Neural cell (in vitro differentiated cells): ENCODE measurements at regions not wholly inside any gene's neighbourhood (a gene's known extent, or its start where the extent isn't known, plus 50 kb on each side); places are given as distances from the start of the nearest gene placed in this dataset.

Experiments used
- H2AFZ ChIP-seq: fragments of 200-600, 300-800 bp; sonication (generic), shearing (Covaris generic); 2 replicates; pipeline ENCODE4 v1.6.0; 2014; ENCODE audit warnings: low read depth, mild to moderate bottlenecking, antibody characterized with exemption, low read length, moderate library complexity
- H3F3A ChIP-seq: fragments of 200-600 bp; shearing (Covaris generic); 2 replicates; pipeline ENCODE4 v1.6.1; 2016; ENCODE audit warnings: mild to moderate bottlenecking, moderate library complexity, mixed read lengths, antibody characterized with exemption, low read length; ENCODE audit not compliant: insufficient read depth, poor library complexity, severe bottlenecking
- H3K27ac ChIP-seq: fragments of 200-600, 300-800 bp; sonication (generic), shearing (Covaris generic); 2 replicates; pipeline ENCODE4 v1.5.1; 2014; ENCODE audit warnings: mild to moderate bottlenecking, low read length, moderate library complexity
- H3K27me3 ChIP-seq: fragments of 300-800, 200-600 bp; sonication (generic), shearing (Covaris generic); 2 replicates; pipeline ENCODE4 v1.6.0; 2014; ENCODE audit warnings: mild to moderate bottlenecking, low read depth, low read length, moderate library complexity; ENCODE audit not compliant: insufficient read depth
- H3K36me3 ChIP-seq: fragments of 300-800, 200-600 bp; sonication (generic), shearing (Covaris generic); 2 replicates; pipeline ENCODE4 v1.5.1; 2014; ENCODE audit warnings: mild to moderate bottlenecking, antibody characterized with exemption, low read length, moderate library complexity; ENCODE audit not compliant: insufficient read depth
- H3K4me2 ChIP-seq: fragments of 300-800, 200-600 bp; sonication (generic), shearing (Covaris generic); 2 replicates; pipeline ENCODE4 v1.6.0; 2014; ENCODE audit warnings: mild to moderate bottlenecking, low read length
- H3K4me3 ChIP-seq: fragments of 300-800, 200-600 bp; sonication (generic), shearing (Covaris generic); 2 replicates; pipeline ENCODE4 v1.5.1; 2014; ENCODE audit warnings: mild to moderate bottlenecking, low read length, moderate library complexity
- H3K79me2 ChIP-seq: fragments of 200-600 bp; shearing (Covaris generic); replicated peaks from 2 replicates; pipeline ENCODE4 v1.6.0; 2014; ENCODE audit warnings: mild to moderate bottlenecking, low read length, moderate library complexity; ENCODE audit not compliant: insufficient read depth
- H3K9ac ChIP-seq: fragments of 300-800, 200-600 bp; sonication (generic), shearing (Covaris generic); 2 replicates; pipeline ENCODE4 v1.6.1; 2016; ENCODE audit warnings: mild to moderate bottlenecking, low read length, mixed read lengths
- H3K9me2 ChIP-seq: fragments of 200-600 bp; shearing (Covaris generic); 2 replicates; pipeline ENCODE4 v1.6.1; 2016; ENCODE audit warnings: mild to moderate bottlenecking, low read length, mixed read lengths; ENCODE audit not compliant: insufficient read depth
- H3K9me3 ChIP-seq: fragments of 200-600, 300-800 bp; sonication (generic), shearing (Covaris generic); 2 replicates; pipeline ENCODE4 v1.6.1; 2016; ENCODE audit warnings: mild to moderate bottlenecking, mixed run types, low read length, moderate library complexity, mixed read lengths
- H4K20me1 ChIP-seq: fragments of 200-600 bp; shearing (Covaris generic); 2 replicates; pipeline ENCODE4 v1.6.1; 2016; ENCODE audit warnings: mild to moderate bottlenecking, mixed run types; ENCODE audit not compliant: insufficient read depth
- EP300 ChIP-seq: fragments of 450-650 bp; conservative IDR thresholded peaks from 2 replicates; pipeline ENCODE4 v1.6.1; 2014; ENCODE audit warnings: antibody characterized with exemption, mild to moderate bottlenecking, moderate library complexity; ENCODE audit not compliant: poor library complexity, severe bottlenecking
- EZH2 ChIP-seq: fragments of 200-600, 300-800 bp; shearing (Covaris generic), sonication (generic); IDR thresholded peaks from 2 replicates; pipeline ENCODE4 v1.6.1; 2014; ENCODE audit warnings: antibody characterized with exemption, low read length, borderline replicate concordance, mild to moderate bottlenecking; ENCODE audit not compliant: insufficient read depth, poor library complexity, severe bottlenecking
- MXI1 ChIP-seq: fragments of 450-650 bp; conservative IDR thresholded peaks from 2 replicates; pipeline ENCODE4 v1.6.1; 2014; ENCODE audit warnings: antibody characterized with exemption, mild to moderate bottlenecking; ENCODE audit not compliant: poor library complexity, severe bottlenecking
- POLR2AphosphoS5 ChIP-seq: IDR thresholded peaks from 2 replicates; pipeline ENCODE4 v1.6.1; 2012
- RAD21 ChIP-seq: fragments of 450-650 bp; conservative IDR thresholded peaks from 2 replicates; pipeline ENCODE4 v1.6.1; 2014; ENCODE audit warnings: antibody characterized with exemption, mild to moderate bottlenecking, moderate library complexity
- SMC3 ChIP-seq: fragments of 450-650 bp; conservative IDR thresholded peaks from 2 replicates; pipeline ENCODE4 v1.6.1; 2014; ENCODE audit warnings: antibody characterized with exemption, mild to moderate bottlenecking, moderate library complexity; ENCODE audit not compliant: poor library complexity
- TAF1 ChIP-seq: IDR thresholded peaks from 2 replicates; pipeline ENCODE4 v1.6.1; 2012; ENCODE audit warnings: low read depth
- TF ChIP-seq, protein P1 (sequence below): IDR thresholded peaks from 2 replicates; pipeline ENCODE4 v1.6.1; 2012; ENCODE audit warnings: borderline replicate concordance
- TF ChIP-seq, protein P2 (sequence below): fragments of 450-650 bp; IDR thresholded peaks from 2 replicates; pipeline ENCODE4 v1.5.1; 2014; ENCODE audit warnings: antibody characterized with exemption, mild to moderate bottlenecking, moderate library complexity; ENCODE audit not compliant: poor library complexity, severe bottlenecking

DNA sequence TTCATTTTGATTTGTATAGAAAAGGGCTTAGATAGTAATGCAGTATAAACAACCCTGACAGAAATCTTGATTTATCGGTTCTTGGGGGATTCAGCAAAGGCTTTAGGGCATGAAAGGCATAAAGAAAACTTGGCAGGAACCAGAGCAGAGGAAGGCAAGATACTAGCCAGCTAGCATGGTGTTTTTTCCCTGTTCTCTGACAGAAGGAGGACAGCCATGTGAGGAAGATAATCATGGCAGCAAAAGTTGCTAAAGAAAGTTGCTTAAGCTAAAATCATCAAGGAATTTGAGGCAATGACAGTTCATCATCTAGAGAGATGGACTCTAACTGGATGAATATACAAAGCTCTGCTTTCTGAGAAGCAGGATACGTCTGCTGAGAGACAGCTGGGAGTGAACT, 294.1 kb downstream of the KCNRG start (continued):
- no peak for TF ChIP-seq MXI1

DNA sequence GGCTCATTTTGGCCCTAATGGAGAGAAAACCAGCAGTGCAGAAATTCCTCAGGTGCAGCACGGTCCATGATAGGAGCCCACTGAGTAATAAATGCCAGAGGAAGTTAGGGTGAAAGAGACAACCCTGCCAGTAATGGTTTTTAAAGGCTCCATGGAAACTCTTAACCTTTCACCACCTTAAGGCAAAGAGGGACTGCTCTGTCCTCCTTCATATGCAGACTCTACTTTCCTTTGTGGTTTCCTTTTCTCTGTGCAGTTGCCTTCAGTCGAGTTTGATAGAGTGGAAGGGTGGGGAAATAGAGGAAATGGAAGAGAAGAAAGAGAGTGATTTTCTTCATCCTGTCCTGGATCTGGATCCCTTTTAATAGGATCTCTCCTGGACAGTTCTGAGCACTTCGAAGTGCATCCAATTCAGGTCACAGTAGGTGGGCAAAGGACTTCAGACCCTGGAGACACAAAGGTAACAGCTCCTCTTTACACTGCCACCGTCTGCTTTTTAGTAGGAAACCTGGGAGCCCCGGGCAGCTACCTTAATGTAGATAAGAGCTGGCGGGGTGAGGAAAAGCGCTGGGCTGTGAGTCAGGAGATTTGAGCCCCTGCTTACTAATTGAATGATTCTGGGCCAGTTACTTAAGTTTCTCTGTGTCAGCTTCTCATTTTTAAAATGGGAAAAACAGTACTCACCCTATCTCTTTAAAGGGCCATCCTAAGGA, 294.8 kb downstream of the KCNRG start:
- no peaks in the 10 kb centered on the region for H4K20me1 ChIP-seq
- H3F3A ChIP-seq = no peaks in the 10 kb centered on the region
- H3K36me3 ChIP-seq = no peaks in the 10 kb centered on the region
- no peaks in the 10 kb centered on the region for H3K9me3 ChIP-seq
- no peaks in the 10 kb centered on the region for H3K27me3 ChIP-seq
- H2AFZ ChIP-seq = no peak overlapping the region
- no peaks in the 10 kb centered on the region for H3K9me2 ChIP-seq
- no peak overlapping the region for H3K4me3 ChIP-seq
- H3K9ac ChIP-seq = no peak overlapping the region
- no peak overlapping the region for H3K27ac ChIP-seq
- H3K4me2 ChIP-seq = no peak overlapping the region
- TF ChIP-seq, protein P1, sequence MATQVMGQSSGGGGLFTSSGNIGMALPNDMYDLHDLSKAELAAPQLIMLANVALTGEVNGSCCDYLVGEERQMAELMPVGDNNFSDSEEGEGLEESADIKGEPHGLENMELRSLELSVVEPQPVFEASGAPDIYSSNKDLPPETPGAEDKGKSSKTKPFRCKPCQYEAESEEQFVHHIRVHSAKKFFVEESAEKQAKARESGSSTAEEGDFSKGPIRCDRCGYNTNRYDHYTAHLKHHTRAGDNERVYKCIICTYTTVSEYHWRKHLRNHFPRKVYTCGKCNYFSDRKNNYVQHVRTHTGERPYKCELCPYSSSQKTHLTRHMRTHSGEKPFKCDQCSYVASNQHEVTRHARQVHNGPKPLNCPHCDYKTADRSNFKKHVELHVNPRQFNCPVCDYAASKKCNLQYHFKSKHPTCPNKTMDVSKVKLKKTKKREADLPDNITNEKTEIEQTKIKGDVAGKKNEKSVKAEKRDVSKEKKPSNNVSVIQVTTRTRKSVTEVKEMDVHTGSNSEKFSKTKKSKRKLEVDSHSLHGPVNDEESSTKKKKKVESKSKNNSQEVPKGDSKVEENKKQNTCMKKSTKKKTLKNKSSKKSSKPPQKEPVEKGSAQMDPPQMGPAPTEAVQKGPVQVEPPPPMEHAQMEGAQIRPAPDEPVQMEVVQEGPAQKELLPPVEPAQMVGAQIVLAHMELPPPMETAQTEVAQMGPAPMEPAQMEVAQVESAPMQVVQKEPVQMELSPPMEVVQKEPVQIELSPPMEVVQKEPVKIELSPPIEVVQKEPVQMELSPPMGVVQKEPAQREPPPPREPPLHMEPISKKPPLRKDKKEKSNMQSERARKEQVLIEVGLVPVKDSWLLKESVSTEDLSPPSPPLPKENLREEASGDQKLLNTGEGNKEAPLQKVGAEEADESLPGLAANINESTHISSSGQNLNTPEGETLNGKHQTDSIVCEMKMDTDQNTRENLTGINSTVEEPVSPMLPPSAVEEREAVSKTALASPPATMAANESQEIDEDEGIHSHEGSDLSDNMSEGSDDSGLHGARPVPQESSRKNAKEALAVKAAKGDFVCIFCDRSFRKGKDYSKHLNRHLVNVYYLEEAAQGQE = no peak
- no peak for TF ChIP-seq EP300
- no peak for TF ChIP-seq MXI1
- no peak for TF ChIP-seq EZH2
- no peak for TF ChIP-seq POLR2AphosphoS5
- TF ChIP-seq RAD21 = no peak
- TF ChIP-seq TAF1 = no peak
- TF ChIP-seq, protein P2, sequence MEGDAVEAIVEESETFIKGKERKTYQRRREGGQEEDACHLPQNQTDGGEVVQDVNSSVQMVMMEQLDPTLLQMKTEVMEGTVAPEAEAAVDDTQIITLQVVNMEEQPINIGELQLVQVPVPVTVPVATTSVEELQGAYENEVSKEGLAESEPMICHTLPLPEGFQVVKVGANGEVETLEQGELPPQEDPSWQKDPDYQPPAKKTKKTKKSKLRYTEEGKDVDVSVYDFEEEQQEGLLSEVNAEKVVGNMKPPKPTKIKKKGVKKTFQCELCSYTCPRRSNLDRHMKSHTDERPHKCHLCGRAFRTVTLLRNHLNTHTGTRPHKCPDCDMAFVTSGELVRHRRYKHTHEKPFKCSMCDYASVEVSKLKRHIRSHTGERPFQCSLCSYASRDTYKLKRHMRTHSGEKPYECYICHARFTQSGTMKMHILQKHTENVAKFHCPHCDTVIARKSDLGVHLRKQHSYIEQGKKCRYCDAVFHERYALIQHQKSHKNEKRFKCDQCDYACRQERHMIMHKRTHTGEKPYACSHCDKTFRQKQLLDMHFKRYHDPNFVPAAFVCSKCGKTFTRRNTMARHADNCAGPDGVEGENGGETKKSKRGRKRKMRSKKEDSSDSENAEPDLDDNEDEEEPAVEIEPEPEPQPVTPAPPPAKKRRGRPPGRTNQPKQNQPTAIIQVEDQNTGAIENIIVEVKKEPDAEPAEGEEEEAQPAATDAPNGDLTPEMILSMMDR = no peak
- no peak for TF ChIP-seq SMC3
- H3K79me2 ChIP-seq = no peaks in the 10 kb centered on the region

DNA sequence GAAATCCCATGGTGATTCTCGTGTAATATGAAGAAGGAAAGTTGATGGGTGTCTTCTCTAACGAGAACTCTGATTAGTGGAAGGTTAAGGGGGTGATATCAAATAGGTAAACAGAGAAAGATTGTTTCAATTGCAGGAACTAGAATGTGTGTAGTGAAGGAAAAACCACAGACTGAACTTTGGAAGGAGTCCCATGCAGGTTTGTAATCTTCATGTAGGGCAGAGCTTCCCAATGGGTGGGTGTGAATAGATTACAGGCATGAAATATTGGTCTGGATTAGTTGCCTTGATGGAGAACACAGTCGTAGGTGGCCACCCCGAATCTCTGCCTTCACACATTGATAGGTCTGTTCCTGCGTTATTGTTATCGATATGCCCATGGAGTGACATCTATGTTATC, 295.5 kb downstream of the KCNRG start:
- TF ChIP-seq, protein P2 = no peak
- no peak for TF ChIP-seq RAD21
- no peak for TF ChIP-seq EZH2
- TF ChIP-seq, protein P1 = no peak
- no peak for TF ChIP-seq MXI1
- no peaks in the 10 kb centered on the region for H3K27me3 ChIP-seq
- no peak overlapping the region for H3K4me2 ChIP-seq
- no peaks in the 10 kb centered on the region for H3K36me3 ChIP-seq
- no peak overlapping the region for H3K4me3 ChIP-seq
- H2AFZ ChIP-seq = no peak overlapping the region
- no peaks in the 10 kb centered on the region for H3F3A ChIP-seq
- H3K9me3 ChIP-seq = no peaks in the 10 kb centered on the region
- no peaks in the 10 kb centered on the region for H4K20me1 ChIP-seq
- no peak overlapping the region for H3K9ac ChIP-seq
- no peaks in the 10 kb centered on the region for H3K9me2 ChIP-seq
- no peaks in the 10 kb centered on the region for H3K79me2 ChIP-seq
- no peak overlapping the region for H3K27ac ChIP-seq
